Activated CD8-positive, alpha-beta T cell treated with anti-CD3 and anti-CD28 coated beads for 36 hours (primary cell): ENCODE measurements at regions not wholly inside any gene's neighbourhood (a gene's known extent, or its start where the extent isn't known, plus 50 kb on each side); places are given as distances from the start of the nearest gene placed in this dataset.

Experiments used
- ATAC-seq: fragments of 200-7000 bp; cut with Tn5 transposase; one replicate; pipeline ENCODE4 v1.10.0; 2021; ENCODE audit warnings: mild to moderate bottlenecking, moderate library complexity
- CTCF ChIA-PET: fragments of 350-600 bp; sonication (Branson Sonifier 250); formaldehyde crosslinking; loops from one replicate; lab custom pipeline; 2021; ENCODE audit warnings: antibody characterized with exemption; lab: Charles Lee
- POLR2A ChIA-PET: fragments of 350-600 bp; sonication (Branson Sonifier 250); formaldehyde crosslinking; loops from one replicate; lab custom pipeline; 2021; ENCODE audit warnings: antibody characterized with exemption; lab: Charles Lee
- DNase-seq: peaks from one replicate; pipeline ENCODE4 v3.0.0-alpha.2; 2020
- H3K27ac Mint-ChIP-seq: one replicate; pipeline ENCODE4 v1.8.0; 2021; ENCODE audit warnings: mild to moderate bottlenecking, mixed read lengths
- H3K27me3 Mint-ChIP-seq: one replicate; pipeline ENCODE4 v1.8.0; 2021; ENCODE audit warnings: mixed read lengths
- H3K36me3 Mint-ChIP-seq: one replicate; pipeline ENCODE4 v1.8.0; 2021; ENCODE audit warnings: low read depth, mixed read lengths
- H3K4me1 Mint-ChIP-seq: one replicate; pipeline ENCODE4 v1.8.0; 2021; ENCODE audit warnings: low read depth, mixed read lengths
- H3K4me3 Mint-ChIP-seq: one replicate; pipeline ENCODE4 v1.8.0; 2021; ENCODE audit warnings: mild to moderate bottlenecking, moderate library complexity, mixed read lengths
- H3K9me3 Mint-ChIP-seq: one replicate; pipeline ENCODE4 v1.8.0; 2021; ENCODE audit warnings: mixed read lengths
- CTCF ChIP-seq: fragments of 200-600 bp; IDR thresholded peaks from one replicate; pipeline ENCODE4 v1.8.0; 2022; ENCODE audit warnings: antibody characterized with exemption, mild to moderate bottlenecking
- intact Hi-C: fragments of 100-400 bp; cut with micrococcal nuclease; formaldehyde crosslinking; loops from one replicate; pipeline ENCODE4 v1.10.0; 2022

DNA sequence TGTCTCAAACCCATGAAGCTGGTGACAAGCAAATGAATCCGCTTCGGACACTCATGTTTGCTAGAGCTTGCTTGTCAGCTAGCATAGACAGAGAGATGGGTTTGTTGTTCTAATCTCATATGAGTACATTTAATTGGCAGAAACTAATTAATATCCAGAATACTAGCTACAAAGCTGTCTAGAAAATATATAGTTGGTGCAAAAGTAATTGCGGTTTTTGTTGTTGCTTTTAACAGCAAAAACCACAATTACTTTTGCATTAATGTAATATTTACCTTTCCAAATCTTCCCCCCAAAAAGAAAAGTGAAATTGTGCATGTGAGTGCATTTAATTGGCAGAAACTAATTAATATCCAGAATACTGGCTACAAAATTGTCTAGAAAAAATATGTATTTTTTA, 1115.2 kb downstream of the TDRD15 start:
- no peak for TF ChIP-seq CTCF
- ChIA-PET CTCF (no interaction called here), POLR2A (no interaction called here)
- Mint-ChIP-seq H3K9me3 (peaks cover 5% of the 10 kb centered on the region), H3K27me3 (no peaks in the 10 kb centered on the region), H3K36me3 (no peaks in the 10 kb centered on the region), H3K27ac (no peak overlapping the region), H3K4me3 (no peak overlapping the region), H3K4me1 (no peaks in the 10 kb centered on the region)
- intact Hi-C loops: no loop called here
- DNase-seq: no peak
- no peak for ATAC-seq

DNA sequence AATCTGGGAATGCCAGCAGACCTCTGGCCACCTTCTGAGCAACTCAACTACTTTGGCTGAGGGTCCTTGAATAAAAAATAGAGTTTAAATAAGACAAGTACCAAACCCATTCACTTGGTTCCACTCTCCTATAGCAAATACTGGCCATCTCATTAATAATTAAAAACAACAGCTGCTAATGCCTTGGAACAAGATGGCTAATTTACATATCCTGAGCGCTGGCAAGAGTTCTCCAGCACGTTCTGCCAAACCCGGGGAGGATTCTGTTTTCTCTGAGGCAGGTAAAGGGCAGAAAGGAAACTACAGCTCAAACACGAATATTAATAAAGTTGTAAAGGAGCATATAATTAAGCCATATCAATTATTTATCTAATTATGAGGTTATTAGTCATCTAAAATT, 1123.7 kb downstream of the TDRD15 start:
- H3K27ac Mint-ChIP-seq: no peak overlapping the region
- TF ChIP-seq CTCF: no peak
- no peaks in the 10 kb centered on the region for H3K36me3 Mint-ChIP-seq
- DNase-seq (no peak), ATAC-seq (no peak)
- no peak overlapping the region for H3K4me3 Mint-ChIP-seq
- peaks cover 8% of the 10 kb centered on the region for H3K9me3 Mint-ChIP-seq
- H3K4me1 Mint-ChIP-seq: no peaks in the 10 kb centered on the region
- ChIA-PET POLR2A (no interaction called here), CTCF (no interaction called here)
- no peaks in the 10 kb centered on the region for H3K27me3 Mint-ChIP-seq
- intact Hi-C loops: no loop called here

DNA sequence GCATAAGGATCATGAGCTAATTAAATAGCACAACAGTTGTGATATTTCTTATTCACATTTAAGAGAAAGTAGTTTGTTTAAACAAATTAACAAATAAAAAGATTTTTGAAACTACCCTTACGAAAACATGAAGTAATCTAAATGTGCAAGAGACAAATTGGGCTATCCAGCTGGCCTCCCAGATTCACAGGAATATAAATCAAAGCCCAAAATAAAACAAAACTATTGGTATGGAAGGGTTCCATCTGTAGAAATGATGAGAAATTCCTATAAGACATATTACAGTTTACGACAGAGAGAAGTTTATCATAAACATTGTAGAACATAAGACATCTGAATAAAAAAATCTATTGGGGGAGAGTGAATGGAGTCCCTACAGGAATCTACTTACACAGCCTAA, 1125.1 kb downstream of the TDRD15 start:
- TF ChIP-seq CTCF: no peak

DNA sequence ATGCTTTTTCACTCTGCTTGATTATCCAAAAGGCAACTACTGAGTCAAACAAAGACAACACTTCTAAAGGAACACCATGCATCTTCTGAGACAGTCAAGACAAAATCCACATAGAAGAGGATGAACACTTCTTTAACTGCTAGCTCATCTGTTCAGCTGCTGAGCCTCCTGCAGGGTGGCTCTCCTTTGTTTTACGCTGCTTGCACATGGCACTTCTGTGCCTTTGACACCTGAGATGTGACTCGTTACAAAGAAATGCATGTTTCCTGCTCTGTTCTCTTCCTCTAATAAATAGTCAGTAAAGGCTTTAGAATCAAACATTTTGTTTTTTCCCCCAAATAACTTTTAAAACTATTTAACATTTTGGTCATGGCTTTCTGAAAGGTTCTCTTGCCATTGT, 1129.4 kb downstream of the TDRD15 start:
- intact Hi-C loops: no loop called here
- no peaks in the 10 kb centered on the region for H3K27me3 Mint-ChIP-seq
- no peaks in the 10 kb centered on the region for H3K36me3 Mint-ChIP-seq
- no peak for TF ChIP-seq CTCF
- ATAC-seq (no peak), DNase-seq (no peak)
- ChIA-PET POLR2A (no interaction called here), CTCF (no interaction called here)
- H3K9me3 Mint-ChIP-seq: peaks cover 5% of the 10 kb centered on the region
- H3K4me1 Mint-ChIP-seq: no peaks in the 10 kb centered on the region
- no peak overlapping the region for H3K27ac Mint-ChIP-seq
- no peak overlapping the region for H3K4me3 Mint-ChIP-seq

More for the DNA sequence above, 1125.1 kb downstream of the TDRD15 start:
- Mint-ChIP-seq H3K27me3 (no peaks in the 10 kb centered on the region), H3K36me3 (no peaks in the 10 kb centered on the region), H3K27ac (no peak overlapping the region), H3K4me1 (no peaks in the 10 kb centered on the region), H3K4me3 (no peak overlapping the region), H3K9me3 (peaks cover 6% of the 10 kb centered on the region)
- POLR2A ChIA-PET: no interaction called here
- CTCF ChIA-PET: no interaction called here
- no peak for DNase-seq
- intact Hi-C loops: no loop called here
- no peak for ATAC-seq

GRCh38 chr2:22261165-22261564, 1123.8 kb upstream of the KLHL29 start:
- CTCF ChIA-PET: no interaction called here
- H3K27me3 Mint-ChIP-seq: no peaks in the 10 kb centered on the region
- no peaks in the 10 kb centered on the region for H3K4me1 Mint-ChIP-seq
- H3K4me3 Mint-ChIP-seq: no peak overlapping the region
- H3K36me3 Mint-ChIP-seq: no peaks in the 10 kb centered on the region
- intact Hi-C loops: no loop called here
- H3K27ac Mint-ChIP-seq: no peak overlapping the region
- POLR2A ChIA-PET: no interaction called here
- peaks cover 12% of the 10 kb centered on the region for H3K9me3 Mint-ChIP-seq
- DNase-seq (no peak), ATAC-seq (no peak)
- no peak for TF ChIP-seq CTCF
